ENCODE measurements at regions not wholly inside any gene's neighbourhood (a gene's known extent, or its start where the extent isn't known, plus 50 kb on each side); places are given as distances from the start of the nearest gene placed in this dataset.
A peak's percentile ranks its signal among the peaks of the same experiment; 100 is the strongest.
"Not testable (repeated sequence)": the region's sequence is repeated elsewhere in the genome, so short reads cannot be mapped to it uniquely, and the experiment has no call there.

DNA sequence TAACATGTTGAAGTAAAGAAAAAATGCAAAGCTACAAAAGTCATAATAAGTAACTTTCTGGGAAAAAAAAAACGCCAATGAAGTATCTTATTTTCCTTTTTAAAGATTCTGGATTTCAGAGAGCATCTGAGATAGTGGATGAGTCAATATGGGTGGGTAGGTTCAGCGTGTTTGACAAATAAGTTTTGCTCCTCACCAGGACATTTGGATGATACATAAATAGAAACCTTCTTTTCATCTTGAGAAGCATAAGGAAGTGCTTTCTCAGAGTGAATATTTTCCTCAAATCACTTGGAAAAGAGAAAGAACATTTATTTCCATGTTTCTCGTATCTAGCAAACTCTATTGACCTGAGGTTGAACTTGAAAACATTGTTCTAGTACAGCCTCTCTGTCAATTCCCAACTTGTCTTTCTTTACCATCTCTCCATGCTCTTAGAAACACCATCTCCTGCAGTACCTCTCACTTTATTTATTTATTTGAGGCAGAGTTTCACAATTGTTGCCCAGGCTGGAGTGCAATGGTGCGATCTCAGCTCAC is 463.2 kb downstream of the KLF5 start:
- intact Hi-C loops (cut with micrococcal nuclease) = loop anchor here (1.0 to 10.0 kb wide), 9 partner anchors 100 to 1805 kb away; partner anchors contain the start of genes BORA (in 1 of the 2), KLF5 (in 1 of the 2) and MZT1 (in 1 of the 2)
- H3K4me1 ChIP-seq (ENCODE audit: control insufficient read depth in 2 of 2, insufficient read depth in 2 of 2, low read length in 2 of 2) = peaks cover 0 to 13% of the 10 kb centered on the region in 2 donors
- ATAC-seq = no peak
- POLR2A ChIA-PET = interaction anchor here (0.7 to 1.8 kb wide), 5 partner anchors 94 to 1804 kb away, joined by 3 to 12 read pairs (median 4); no protein-coding TSS in a partner anchor
- H3K27me3 Mint-ChIP-seq = peaks cover 0 to 6% (median 0%) of the 10 kb centered on the region in 5 donors
- no peaks in the 10 kb centered on the region for H3K9me3 ChIP-seq (ENCODE audit: control insufficient read depth in 2 of 3, low read length in 3 of 3)
- peak overlapping the region; percentile 71 for H3K27ac ChIP-seq (ENCODE audit: low read depth, low read length)
- H3K27ac Mint-ChIP-seq = peak overlapping the region; percentile 6 to 99 (median 97)
- H3K4me3 Mint-ChIP-seq = peak overlapping the region in 2 of 10 donors; percentile 87 to 89
- CTCF ChIA-PET = no interaction called here
- no peaks in the 10 kb centered on the region for H3K27me3 ChIP-seq (ENCODE audit: control insufficient read depth in 2 of 2, insufficient read depth in 2 of 2, low read length in 2 of 2)
- H3K4me1 Mint-ChIP-seq = peaks cover 9 to 32% (median 25%) of the 10 kb centered on the region in 7 donors
- no peak for DNase-seq
- H3K9me3 Mint-ChIP-seq = peaks cover 0 to 8% (median 0%) of the 10 kb centered on the region in 11 donors
- no peak overlapping the region for H3K4me3 ChIP-seq (ENCODE audit: low read length)
- no peaks in the 10 kb centered on the region for H3K36me3 ChIP-seq (ENCODE audit: control insufficient read depth in 2 of 3, insufficient read depth in 3 of 3, low read length in 3 of 3)
- H3K36me3 Mint-ChIP-seq = peaks cover 0 to 6% (median 0%) of the 10 kb centered on the region in 5 donors

DNA sequence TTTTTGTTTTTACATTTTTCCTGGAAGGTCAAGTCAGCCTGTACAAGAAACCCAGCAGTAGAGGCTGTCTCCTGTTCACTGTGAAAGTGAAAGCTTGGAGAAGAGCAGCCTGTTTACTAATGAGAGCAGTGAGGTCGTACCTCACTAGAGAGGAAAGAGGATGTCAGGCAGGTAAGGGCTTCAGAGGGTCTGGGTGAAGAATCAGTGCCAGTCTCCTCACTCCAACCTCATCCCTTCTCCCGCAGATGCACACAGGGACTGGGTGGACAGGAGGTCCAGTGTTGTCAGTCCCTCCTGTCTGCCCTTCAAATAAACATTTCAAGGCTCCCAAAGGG is 462.5 kb downstream of the KLF5 start:
- peaks cover 0 to 3% (median 0%) of the 10 kb centered on the region in 5 donors for H3K27me3 Mint-ChIP-seq
- POLR2A ChIA-PET = interaction anchor here (0.6 to 2.4 kb wide), 8 partner anchors 10 to 1805 kb away, joined by 3 to 12 read pairs (median 4); no protein-coding TSS in a partner anchor
- CTCF ChIA-PET = interaction anchor here (0.9 to 1.1 kb wide), 2 partner anchors 52 to 188 kb away, joined by 3 to 4 read pairs; no protein-coding TSS in a partner anchor
- H3K36me3 Mint-ChIP-seq = peaks cover 0 to 6% (median 0%) of the 10 kb centered on the region in 5 donors
- H3K4me3 Mint-ChIP-seq = peak overlapping the region; percentile 82 to 93 (median 88)
- Histone ChIP-seq H3K4me1 (ENCODE audit: control insufficient read depth in 2 of 2, insufficient read depth in 2 of 2, low read length in 2 of 2) (peaks cover 0 to 13% of the 10 kb centered on the region in 2 donors), H3K36me3 (ENCODE audit: control insufficient read depth in 2 of 3, insufficient read depth in 3 of 3, low read length in 3 of 3) (no peaks in the 10 kb centered on the region), H3K9me3 (ENCODE audit: control insufficient read depth in 2 of 3, low read length in 3 of 3) (no peaks in the 10 kb centered on the region), H3K27me3 (ENCODE audit: control insufficient read depth in 2 of 2, insufficient read depth in 2 of 2, low read length in 2 of 2) (no peaks in the 10 kb centered on the region), H3K4me3 (ENCODE audit: low read length) (peak overlapping the region; percentile 59), H3K27ac (ENCODE audit: low read depth, low read length) (peak overlapping the region; percentile 71)
- intact Hi-C loops (cut with micrococcal nuclease) = loop anchor here (1.0 to 10.0 kb wide), 9 partner anchors 101 to 1806 kb away; partner anchors contain the start of genes BORA (in 1 of the 2), KLF5 (in 1 of the 2) and MZT1 (in 1 of the 2)
- peak in 6 of 9 donors; percentile 35 to 57 (median 52) for DNase-seq
- peaks cover 0 to 8% (median 0%) of the 10 kb centered on the region in 11 donors for H3K9me3 Mint-ChIP-seq
- peaks cover 9 to 32% (median 25%) of the 10 kb centered on the region in 7 donors for H3K4me1 Mint-ChIP-seq
- ATAC-seq = peak; percentile 79
- H3K27ac Mint-ChIP-seq = peak overlapping the region; percentile 89 to 99 (median 97)

DNA sequence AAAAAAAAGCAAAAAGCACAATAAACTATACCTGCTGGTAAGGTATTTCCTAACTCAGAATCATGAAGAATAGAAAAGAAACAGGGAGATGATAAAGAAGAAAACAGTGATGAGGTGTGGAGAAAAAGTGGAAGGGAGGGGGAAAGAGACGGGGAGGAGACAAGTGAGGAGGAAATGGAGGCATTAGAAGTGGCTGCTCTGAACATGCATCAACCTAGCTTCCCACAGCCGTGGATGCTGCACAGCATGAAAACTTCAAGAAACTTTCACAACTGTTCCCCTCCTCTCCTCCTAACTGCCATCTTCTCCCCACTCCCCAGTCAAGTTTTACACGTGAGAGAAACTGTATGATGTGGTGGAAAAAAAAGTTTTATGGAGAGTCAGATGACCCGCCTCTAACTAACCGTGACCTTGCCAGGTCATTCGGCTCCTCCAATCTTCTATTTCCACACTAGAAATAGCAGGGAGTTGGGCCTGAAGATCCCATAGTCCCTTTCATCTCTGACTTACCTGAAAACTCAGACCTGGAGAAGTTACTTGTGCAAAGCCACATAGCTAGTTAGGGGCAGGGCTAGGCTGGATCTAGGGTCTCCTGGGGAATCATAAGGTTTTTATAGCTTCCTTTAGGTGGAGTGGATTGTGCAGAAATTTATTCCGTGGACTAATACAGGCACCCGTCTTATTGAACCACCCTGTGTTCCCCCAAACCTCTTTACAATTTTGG is 461.9 kb downstream of the KLF5 start:
- H3K4me3 ChIP-seq (ENCODE audit: low read length) = peak overlapping the region; percentile 59
- peaks cover 0 to 6% (median 0%) of the 10 kb centered on the region in 5 donors for H3K36me3 Mint-ChIP-seq
- H3K27ac Mint-ChIP-seq = peak overlapping the region; percentile 89 to 99 (median 97)
- peak in 6 of 9 donors; percentile 24 to 45 (median 40) for DNase-seq
- no peaks in the 10 kb centered on the region for H3K36me3 ChIP-seq (ENCODE audit: control insufficient read depth in 2 of 3, insufficient read depth in 3 of 3, low read length in 3 of 3)
- peaks cover 9 to 32% (median 25%) of the 10 kb centered on the region in 7 donors for H3K4me1 Mint-ChIP-seq
- peak overlapping the region; percentile 71 for H3K27ac ChIP-seq (ENCODE audit: low read depth, low read length)
- H3K27me3 Mint-ChIP-seq = peaks cover 0 to 2% (median 0%) of the 10 kb centered on the region in 5 donors
- intact Hi-C loops (cut with micrococcal nuclease) = loop anchor here (1.0 to 10.0 kb wide), 9 partner anchors 102 to 1807 kb away; partner anchors contain the start of genes BORA (in 1 of the 2), KLF5 (in 1 of the 2) and MZT1 (in 1 of the 2)
- no peaks in the 10 kb centered on the region for H3K27me3 ChIP-seq (ENCODE audit: control insufficient read depth in 2 of 2, insufficient read depth in 2 of 2, low read length in 2 of 2)
- CTCF ChIA-PET = interaction anchor here (0.9 to 1.1 kb wide), 2 partner anchors 52 to 189 kb away, joined by 3 to 4 read pairs; no protein-coding TSS in a partner anchor
- no peaks in the 10 kb centered on the region for H3K9me3 ChIP-seq (ENCODE audit: control insufficient read depth in 2 of 3, low read length in 3 of 3)
- peaks cover 0 to 8% (median 0%) of the 10 kb centered on the region in 11 donors for H3K9me3 Mint-ChIP-seq
- POLR2A ChIA-PET = interaction anchor here (0.6 to 2.4 kb wide), 7 partner anchors 9 to 1806 kb away, joined by 3 to 12 read pairs (median 4); no protein-coding TSS in a partner anchor
- peaks cover 0 to 13% of the 10 kb centered on the region in 2 donors for H3K4me1 ChIP-seq (ENCODE audit: control insufficient read depth in 2 of 2, insufficient read depth in 2 of 2, low read length in 2 of 2)
- ATAC-seq = peak; percentile 71
- peak overlapping the region; percentile 82 to 93 (median 88) for H3K4me3 Mint-ChIP-seq

DNA sequence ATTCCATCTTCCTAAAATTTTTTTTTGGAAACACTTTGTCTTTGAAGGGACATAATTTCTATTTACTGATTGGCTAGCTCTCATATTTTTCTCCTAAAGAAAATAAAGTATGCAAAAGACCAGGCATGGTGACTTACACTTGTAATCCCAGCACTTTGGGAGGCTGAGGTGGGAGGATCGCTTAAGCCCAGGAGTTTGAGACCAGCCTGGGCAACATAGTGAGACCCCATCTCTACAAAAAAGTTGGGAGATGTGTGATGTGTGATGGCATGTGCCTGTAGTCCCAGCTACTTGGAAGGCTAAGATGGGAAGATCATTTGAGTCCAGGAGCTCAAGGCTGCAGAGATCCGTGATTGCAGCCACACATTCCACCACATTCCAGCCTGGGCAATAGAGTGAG is 461.3 kb downstream of the KLF5 start:
- H3K4me1 Mint-ChIP-seq = peaks cover 9 to 32% (median 25%) of the 10 kb centered on the region in 7 donors
- not testable (repeated sequence) for H3K9me3 Mint-ChIP-seq; ATAC-seq; H3K9me3 ChIP-seq (ENCODE audit: control insufficient read depth in 2 of 3, low read length in 3 of 3); H3K27me3 ChIP-seq (ENCODE audit: control insufficient read depth in 2 of 2, insufficient read depth in 2 of 2, low read length in 2 of 2); H3K36me3 ChIP-seq (ENCODE audit: control insufficient read depth in 2 of 3, insufficient read depth in 3 of 3, low read length in 3 of 3); H3K27me3 Mint-ChIP-seq; H3K36me3 Mint-ChIP-seq; DNase-seq
- ChIA-PET POLR2A (interaction anchor here (0.8 to 2.4 kb wide), 3 partner anchors 13 to 110 kb away, joined by 3 to 8 read pairs (median 3); no protein-coding TSS in a partner anchor), CTCF (interaction anchor here (0.6 kb wide), 1 partner anchor 147 kb away, joined by 3 read pairs; no protein-coding TSS in a partner anchor)
- peak overlapping the region; percentile 59 for H3K4me3 ChIP-seq (ENCODE audit: low read length)
- H3K27ac ChIP-seq (ENCODE audit: low read depth, low read length) = peak overlapping the region; percentile 71
- intact Hi-C loops (cut with micrococcal nuclease) = loop anchor here (2.0 to 10.0 kb wide), 8 partner anchors 102 to 1807 kb away; partner anchors contain the start of genes BORA (in 1 of the 2), KLF5 (in 1 of the 2) and MZT1 (in 1 of the 2)
- peak overlapping the region; percentile 82 to 93 (median 88) for H3K4me3 Mint-ChIP-seq
- H3K27ac Mint-ChIP-seq = peak overlapping the region; percentile 89 to 99 (median 97)
- H3K4me1 ChIP-seq (ENCODE audit: control insufficient read depth in 2 of 2, insufficient read depth in 2 of 2, low read length in 2 of 2) = peaks cover 0 to 13% of the 10 kb centered on the region in 2 donors

DNA sequence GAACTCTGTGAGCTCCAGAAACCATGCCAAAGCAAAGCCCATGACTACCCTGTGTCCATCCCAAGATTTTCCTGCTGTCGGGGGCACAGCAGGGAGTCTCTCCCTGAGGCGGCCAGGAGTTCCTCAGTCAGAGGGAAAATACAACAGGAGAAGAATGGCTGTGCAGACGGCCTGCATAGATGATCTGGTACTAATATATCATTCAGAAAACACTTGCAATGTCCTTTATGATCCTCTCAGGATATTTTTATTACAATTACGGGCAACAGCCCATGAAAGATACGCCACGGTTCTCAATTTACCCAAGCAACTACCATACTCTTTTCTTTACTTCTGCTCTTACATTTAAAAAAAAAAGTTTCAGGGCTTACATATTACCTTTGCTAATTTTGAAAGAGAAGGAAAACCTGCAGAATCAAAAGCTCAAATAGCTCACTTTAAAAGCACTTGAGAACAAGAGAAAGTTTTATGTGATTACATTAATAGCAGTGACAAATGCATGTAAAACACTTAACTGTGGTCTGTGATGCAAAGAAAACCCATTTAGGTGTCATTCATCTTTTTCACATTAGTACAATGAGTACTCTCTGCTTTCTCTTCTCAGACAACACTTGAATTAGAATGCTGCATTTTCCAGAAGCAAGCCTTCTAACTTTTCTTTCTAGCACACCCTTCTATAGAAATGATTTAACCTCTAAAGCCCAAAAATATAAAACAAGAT is 460.8 kb downstream of the KLF5 start:
- Histone ChIP-seq H3K4me1 (ENCODE audit: control insufficient read depth in 2 of 2, insufficient read depth in 2 of 2, low read length in 2 of 2) (peaks cover 0 to 13% of the 10 kb centered on the region in 2 donors), H3K27ac (ENCODE audit: low read depth, low read length) (peak overlapping the region; percentile 71), H3K9me3 (ENCODE audit: control insufficient read depth in 2 of 3, low read length in 3 of 3) (no peaks in the 10 kb centered on the region), H3K27me3 (ENCODE audit: control insufficient read depth in 2 of 2, insufficient read depth in 2 of 2, low read length in 2 of 2) (no peaks in the 10 kb centered on the region), H3K4me3 (ENCODE audit: low read length) (no peak overlapping the region), H3K36me3 (ENCODE audit: control insufficient read depth in 2 of 3, insufficient read depth in 3 of 3, low read length in 3 of 3) (no peaks in the 10 kb centered on the region)
- Mint-ChIP-seq H3K4me1 (peaks cover 9 to 32% (median 25%) of the 10 kb centered on the region in 7 donors), H3K36me3 (peaks cover 0 to 6% (median 0%) of the 10 kb centered on the region in 5 donors), H3K27me3 (no peaks in the 10 kb centered on the region), H3K27ac (peak overlapping the region in 8 of 9 donors; percentile 91 to 99 (median 97)), H3K4me3 (peak overlapping the region in 7 of 10 donors; percentile 45 to 92 (median 87)), H3K9me3 (peaks cover 0 to 8% (median 0%) of the 10 kb centered on the region in 11 donors)
- ATAC-seq (no peak), DNase-seq (peak in 1 of 9 donors; percentile 1)
- ChIA-PET CTCF (interaction anchor here (0.6 kb wide), 1 partner anchor 148 kb away, joined by 3 read pairs; no protein-coding TSS in a partner anchor), POLR2A (interaction anchor here (0.8 to 2.4 kb wide), 2 partner anchors 14 to 111 kb away, joined by 3 to 8 read pairs; no protein-coding TSS in a partner anchor)
- intact Hi-C loops (cut with micrococcal nuclease) = loop anchor here (2.0 to 10.0 kb wide), 8 partner anchors 103 to 1808 kb away; partner anchors contain the start of genes BORA (in 1 of the 2), KLF5 (in 1 of the 2) and MZT1 (in 1 of the 2)

Data from naive thymus-derived CD4-positive, alpha-beta T cell (primary cell).